GM18505 (cell line): ENCODE measurements at regions not wholly inside any gene's neighbourhood (a gene's known extent, or its start where the extent isn't known, plus 50 kb on each side); places are given as distances from the start of the nearest gene placed in this dataset.

ENCODE experiments used
- ATAC-seq: cut with Tn5 transposase; IDR thresholded peaks from one replicate; pipeline ENCODE4 v1.9.1; 2021; ENCODE audit not compliant: unreplicated experiment
- POLR2A ChIP-seq: IDR thresholded peaks from 4 replicates; pipeline ENCODE4 v1.6.1; 2011; ENCODE audit warnings: borderline replicate concordance; ENCODE audit not compliant: insufficient read depth, insufficient read length; ENCODE audit errors: extremely low read depth

DNA sequence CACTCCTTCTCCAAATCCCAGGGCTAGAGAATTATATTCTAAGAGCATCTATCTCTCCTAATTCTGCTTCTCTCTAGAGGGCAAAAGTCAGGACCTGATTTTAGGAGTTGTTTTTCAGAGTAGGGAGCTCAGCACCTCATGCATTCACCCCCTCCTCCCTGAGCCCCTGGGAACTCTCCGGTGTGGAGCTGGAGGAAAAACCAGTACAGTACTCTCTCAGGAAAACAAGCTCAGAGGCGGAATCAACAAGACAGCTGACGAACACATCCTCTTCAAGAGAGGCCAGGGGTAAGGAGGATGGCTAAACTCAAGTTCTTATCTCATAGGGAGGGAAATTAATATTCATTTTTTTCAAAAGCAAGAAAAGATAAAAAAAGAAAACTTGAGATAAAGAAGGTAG, 120.1 kb upstream of the CDYL start:
- TF ChIP-seq POLR2A, result no peak
- no peak for ATAC-seq

DNA sequence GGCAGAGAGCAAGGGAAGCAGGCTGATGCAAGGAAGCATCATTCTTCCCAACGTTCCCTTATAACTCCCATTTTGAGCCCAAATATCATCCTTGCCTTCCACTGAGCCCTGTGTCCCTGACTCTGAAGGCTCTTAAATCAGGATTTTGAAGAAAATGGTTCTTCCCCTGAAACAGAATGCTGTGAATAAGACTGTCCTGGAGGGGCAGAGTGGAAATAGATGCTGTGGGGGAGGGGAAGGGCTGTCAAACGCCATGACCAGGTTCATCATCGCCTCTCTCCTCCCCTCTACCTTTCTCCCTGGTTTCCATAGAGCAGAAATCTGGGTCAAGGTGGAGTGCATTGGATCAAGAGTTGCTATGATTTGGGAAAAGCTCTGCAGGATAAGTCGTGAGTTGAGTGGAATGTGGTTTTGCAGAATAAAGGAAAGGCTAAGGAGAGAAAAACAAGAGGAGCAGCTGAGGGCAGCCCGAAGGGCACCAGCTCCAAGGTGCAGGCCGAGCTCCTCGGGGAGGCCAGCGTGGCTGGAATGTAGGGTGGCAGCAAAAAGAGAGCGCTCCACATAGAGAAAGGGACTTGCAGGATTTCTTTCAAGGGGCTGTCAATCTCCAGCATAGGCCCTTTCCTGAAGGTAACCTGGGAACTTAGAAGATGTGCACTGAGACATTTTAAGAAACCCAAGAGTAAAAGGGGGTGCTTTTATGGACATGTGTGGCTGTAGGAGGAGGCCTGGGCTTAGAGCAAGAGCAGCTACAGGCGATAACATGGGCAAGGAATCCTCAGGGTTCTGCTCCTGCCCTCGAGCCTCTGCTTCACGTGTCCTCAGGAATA, 120.8 kb upstream of the CDYL start:
- no peak for ATAC-seq
- TF ChIP-seq POLR2A, result no peak

DNA sequence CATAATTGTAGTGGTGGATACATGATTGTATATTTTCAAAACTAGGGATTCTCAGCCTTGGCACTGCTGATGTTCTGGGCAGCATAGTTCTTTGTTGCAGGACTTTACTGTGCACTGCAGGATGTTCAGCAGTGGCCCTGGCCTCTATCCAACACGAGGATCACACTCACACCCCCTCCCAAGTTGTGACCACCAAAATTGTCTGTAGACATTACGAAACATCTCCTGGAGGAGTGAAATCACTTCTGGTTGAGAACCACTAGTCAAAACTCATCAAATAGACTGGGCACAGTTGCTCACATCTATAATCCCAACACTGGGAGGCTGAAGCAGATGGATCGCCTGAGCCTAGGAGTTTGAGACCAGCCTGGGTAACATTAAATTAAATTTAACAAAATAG, 123.1 kb upstream of the CDYL start:
- ATAC-seq, result no peak
- TF ChIP-seq POLR2A, result no peak

DNA sequence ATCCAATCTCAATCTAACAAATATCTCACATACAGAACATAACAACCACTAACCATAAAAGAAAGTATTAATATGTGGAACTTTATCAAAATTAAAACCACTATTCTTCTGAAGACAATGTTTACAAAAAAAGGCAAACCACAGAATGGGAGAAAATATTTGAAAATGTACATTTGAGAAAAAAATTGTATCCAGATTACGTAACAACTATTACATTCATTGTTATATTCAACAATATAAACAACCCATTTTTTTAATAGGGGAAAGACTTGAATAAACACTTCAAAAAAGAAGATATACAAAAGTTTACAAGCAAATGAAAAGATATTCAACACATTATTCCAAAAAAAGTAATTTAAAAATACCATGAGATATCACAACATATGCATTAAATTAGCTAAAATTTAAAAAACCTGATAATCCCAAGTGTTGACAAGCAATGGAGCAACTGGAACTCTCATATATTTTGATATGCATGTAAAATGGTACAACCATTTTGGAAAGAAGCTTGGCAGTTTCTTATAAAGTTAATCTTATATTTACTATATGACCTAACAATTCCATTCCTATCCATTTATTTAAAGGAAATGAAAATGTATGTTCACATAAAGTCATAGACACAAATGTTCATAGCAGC, 124.3 kb upstream of the CDYL start:
- no peak for TF ChIP-seq POLR2A
- ATAC-seq, result no peak

DNA sequence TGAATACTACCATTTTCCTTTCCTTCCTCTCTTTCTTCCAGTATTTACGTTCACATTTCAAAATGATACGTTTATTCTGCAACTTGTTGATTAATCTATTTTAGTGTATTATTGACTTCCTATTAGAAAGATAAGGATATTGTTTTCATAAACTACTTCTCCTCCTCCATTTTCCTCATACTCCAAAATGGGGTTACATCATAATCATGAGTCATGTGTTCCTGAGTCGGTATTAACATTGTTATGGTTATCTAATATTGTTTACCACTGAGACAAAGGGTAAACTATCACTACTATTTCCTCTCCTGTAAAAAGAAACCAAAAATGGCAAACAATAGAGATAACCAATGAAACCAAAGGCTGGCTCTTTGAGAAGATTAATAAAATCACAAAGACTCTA, 126.5 kb upstream of the CDYL start:
- no peak for TF ChIP-seq POLR2A
- ATAC-seq, result no peak

DNA sequence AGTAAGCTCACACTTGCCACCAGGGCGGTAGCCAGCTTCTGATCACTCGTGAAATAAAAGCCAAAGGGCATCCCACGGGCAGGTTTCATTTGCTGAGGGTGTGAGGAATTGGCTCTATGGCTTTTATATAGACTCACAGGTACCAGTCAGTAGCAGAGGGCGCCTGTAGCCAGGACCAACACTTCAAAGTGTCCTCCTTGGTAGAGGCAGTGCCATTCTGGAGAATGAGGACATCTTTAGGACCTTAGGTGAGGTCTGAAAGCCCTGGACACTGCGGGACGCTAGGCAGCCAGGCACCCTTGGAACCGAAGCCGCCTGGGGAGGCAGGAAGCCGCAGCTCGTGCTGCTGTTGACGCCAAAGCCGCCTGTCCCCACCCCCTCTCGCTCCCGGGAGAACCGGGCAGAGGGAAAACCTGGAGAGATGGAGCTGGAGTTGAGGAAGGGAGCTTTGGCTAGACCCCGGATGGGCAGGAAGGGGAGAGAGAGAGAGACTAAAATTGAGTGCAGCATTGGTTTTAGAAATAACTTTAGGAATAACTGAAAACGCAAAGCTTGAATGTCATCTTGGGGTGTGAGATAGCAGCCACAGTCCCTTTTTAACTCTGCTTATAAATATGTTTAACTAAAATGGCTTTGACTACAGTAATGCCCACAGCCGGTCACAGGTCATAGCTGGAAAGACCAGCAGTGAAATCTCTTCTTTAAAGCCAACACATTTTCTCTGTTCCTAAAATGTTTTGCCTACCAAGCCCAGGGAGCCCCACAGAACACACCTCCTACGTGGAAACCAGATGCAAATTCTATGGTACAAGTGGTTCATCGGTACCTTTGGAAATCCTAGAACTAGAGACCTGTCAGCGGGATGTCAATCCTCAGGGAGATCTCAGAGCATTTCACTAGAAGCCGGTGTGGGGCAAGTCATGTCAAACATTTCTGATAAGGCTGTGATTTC, 128.5 kb upstream of the CDYL start:
- ATAC-seq, result no peak

DNA sequence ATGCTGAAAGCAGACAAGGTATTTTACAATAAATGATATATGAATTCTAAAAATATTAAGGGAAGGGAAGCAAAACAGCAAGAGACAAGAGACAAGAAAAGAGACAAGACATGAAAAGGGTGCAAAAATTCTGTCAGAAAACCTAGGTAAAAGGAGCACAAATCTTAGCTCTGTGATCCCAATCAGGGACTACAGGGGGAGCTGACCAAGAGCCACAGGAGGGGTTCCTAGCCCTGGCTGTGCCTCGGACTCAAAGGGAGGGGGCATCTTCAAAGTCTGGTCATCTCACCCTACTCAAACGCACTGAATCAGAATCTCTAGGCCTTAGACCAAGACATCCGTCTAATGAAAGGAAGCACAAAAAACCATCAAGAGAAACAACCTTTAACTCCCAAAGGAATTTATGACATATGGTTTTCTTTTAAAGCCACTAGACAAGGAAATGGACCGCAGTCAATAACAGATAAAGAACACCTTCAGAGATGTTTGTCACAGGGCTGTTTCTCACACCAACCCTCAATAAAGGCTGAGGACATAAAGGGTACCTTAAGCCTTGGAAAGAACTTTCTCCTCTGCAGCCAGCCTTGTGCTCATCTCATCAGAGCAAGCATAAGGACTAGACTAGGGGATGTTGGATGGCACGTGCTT, 130.4 kb upstream of the CDYL start:
- no peak for ATAC-seq
- TF ChIP-seq POLR2A, result no peak

More for the DNA sequence above, 128.5 kb upstream of the CDYL start:
- TF ChIP-seq POLR2A, result no peak

DNA sequence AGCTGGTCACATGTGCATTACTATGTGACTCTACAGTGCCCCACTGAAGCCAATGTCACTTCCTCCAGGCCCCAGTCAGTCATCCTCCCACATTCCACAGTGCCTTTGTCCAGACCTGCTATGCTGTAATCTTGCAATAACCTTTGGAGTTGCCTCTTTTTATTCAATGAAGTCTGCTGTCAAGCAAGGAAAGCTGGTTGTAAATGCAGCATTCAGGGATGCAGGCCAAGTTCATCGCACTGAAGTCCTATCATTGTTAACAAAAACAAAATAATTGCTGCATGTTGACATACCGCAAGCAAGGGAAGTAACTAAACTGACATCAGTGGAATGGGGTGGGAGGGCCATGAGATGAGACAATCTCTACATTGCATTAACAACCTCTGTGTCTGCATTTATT, 131.2 kb upstream of the CDYL start:
- no peak for TF ChIP-seq POLR2A

DNA sequence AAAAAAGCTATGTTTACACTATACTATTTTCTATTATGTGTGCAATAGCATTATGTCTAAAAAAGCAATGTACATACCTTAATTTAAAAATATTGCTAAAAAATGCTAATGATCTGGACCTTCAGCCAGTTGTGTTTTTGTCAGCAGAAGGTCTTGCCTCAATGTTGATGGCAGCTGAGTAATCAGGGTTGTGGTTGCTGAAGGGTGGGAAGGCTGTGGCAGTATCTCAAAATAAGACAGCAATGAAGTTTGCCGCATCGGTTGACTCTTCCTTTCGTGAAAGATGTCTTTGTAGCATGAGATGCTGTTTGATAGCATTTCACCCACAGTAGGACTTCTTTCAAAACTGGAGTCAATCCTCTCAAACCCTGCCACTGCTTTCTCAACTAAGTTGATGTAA, 134.7 kb upstream of the CDYL start:
- ATAC-seq, result no peak
- TF ChIP-seq POLR2A, result no peak

More for the DNA sequence above, 131.2 kb upstream of the CDYL start:
- ATAC-seq, result no peak

DNA sequence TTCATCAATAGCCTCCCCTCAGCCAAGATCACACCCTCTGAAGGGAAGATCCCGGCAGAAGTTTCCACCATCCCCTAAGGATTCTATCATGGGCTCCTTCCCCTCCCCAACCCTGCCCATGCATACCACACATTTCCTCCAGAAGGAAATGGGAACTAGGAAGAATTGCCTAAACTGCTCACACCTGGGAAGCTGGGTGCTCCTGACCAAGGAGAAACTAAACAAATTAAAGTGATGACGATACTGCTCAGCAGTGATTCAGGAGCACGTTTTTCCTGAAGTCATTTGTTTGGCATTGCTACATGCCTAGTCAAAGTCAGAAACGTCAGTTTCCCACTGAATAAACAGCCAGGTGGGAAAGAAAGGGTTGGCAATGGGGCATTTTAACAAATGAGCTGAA, 136.1 kb upstream of the CDYL start:
- no peak for TF ChIP-seq POLR2A
- ATAC-seq, result no peak

DNA sequence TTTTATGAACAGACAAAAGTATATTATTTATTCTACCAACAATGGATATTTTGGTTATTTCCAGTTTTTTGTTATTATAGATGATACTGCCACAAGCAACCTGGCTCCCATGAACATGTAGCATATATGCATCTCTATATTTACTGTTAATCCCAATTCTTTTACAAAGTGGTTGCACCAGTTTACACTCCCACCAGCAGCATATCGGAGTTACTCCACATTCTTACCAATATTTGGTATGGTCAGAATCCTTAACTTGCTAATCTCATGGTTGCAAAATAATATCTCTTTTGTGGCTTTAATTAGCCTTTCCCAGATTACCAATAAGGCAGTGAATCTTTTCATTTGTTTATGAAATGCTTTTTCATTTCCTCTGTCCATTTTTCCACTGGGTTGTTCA, 137.6 kb upstream of the CDYL start:
- no peak for ATAC-seq
- no peak for TF ChIP-seq POLR2A

DNA sequence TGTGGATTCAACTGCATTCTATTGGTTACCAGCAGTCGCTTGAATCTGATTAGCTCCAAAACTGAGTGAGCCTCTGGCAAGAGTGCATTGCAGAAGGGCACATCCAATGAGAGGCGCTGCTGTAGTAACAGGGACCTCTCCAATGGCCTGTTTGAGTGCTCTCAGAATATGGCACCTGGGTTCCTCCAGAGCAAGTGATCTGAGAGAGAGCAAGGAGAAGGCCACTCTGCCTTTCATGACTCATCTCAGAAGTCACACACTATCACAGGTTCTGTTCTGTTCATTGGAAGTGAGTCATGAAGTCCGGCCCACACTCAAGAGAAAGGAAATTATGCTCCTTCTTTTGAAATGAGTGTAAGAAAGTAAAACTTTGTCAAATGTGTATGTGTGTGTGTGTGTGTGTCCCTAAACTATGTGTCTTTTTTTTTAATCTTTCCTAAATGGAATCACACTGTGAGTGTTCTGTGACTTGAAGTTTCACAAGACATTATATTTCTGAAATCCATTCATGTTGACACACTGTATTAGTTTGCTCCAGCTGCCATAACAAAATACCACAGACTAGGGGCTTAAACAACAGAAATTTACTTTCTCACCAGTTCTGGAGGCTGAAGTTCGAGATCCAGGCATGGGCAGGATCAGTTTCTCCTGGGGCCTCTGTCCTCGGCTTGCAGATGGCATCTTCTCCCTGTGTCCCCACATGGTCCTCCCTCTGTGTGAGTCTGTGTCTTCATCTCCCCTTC, 138.3 kb upstream of the CDYL start:
- peak; percentile 81 for ATAC-seq
- TF ChIP-seq POLR2A, result no peak
